Lower leg skin (tissue), 3 donors: ENCODE measurements at regions not wholly inside any gene's neighbourhood (a gene's known extent, or its start where the extent isn't known, plus 50 kb on each side); places are given as distances from the start of the nearest gene placed in this dataset.

Experiments
- POLR2A ChIP-seq, 2 donors: fragments of 450-650 bp; IDR thresholded peaks; one replicate each; pipeline ENCODE4 v1.6.1; 2016 to 2017; ENCODE audit warnings: antibody characterized with exemption in 2 of 2, mild to moderate bottlenecking in 1 of 2, moderate library complexity in 1 of 2
- TF ChIP-seq, protein P1 (sequence below), 3 donors: fragments of 450-650 bp; IDR thresholded peaks; one replicate each; pipeline ENCODE4 v1.5.1; 2016; ENCODE audit warnings: antibody characterized with exemption in 3 of 3, mild to moderate bottlenecking in 3 of 3, moderate library complexity in 2 of 3

DNA sequence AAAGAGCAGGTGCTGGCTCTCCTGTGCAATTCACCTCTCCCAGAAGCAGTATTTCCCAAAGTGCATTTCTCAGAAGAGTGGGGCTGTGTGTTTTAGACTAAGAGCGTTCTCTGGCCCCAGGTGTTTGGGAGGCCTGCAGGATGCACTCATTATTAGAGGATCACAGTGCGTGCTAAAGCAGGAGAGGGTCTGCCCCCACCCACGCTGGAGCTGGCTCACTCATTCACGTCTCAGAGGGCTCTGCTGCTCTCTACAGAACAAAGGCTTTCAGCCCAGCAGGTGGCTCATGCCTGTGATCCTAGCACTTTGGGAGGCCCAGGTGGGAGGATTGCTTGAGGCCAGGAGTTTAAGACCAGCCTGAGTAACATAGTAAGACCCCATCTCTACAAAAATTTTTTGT lies 756.7 kb downstream of the UQCRFS1 start:
- TF ChIP-seq, protein P1, sequence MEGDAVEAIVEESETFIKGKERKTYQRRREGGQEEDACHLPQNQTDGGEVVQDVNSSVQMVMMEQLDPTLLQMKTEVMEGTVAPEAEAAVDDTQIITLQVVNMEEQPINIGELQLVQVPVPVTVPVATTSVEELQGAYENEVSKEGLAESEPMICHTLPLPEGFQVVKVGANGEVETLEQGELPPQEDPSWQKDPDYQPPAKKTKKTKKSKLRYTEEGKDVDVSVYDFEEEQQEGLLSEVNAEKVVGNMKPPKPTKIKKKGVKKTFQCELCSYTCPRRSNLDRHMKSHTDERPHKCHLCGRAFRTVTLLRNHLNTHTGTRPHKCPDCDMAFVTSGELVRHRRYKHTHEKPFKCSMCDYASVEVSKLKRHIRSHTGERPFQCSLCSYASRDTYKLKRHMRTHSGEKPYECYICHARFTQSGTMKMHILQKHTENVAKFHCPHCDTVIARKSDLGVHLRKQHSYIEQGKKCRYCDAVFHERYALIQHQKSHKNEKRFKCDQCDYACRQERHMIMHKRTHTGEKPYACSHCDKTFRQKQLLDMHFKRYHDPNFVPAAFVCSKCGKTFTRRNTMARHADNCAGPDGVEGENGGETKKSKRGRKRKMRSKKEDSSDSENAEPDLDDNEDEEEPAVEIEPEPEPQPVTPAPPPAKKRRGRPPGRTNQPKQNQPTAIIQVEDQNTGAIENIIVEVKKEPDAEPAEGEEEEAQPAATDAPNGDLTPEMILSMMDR (IDR thresholded peaks at IDR 0.05): no peak
- no peak for TF ChIP-seq POLR2A (IDR thresholded peaks at IDR 0.05)
